ENCODE measurements at regions not wholly inside any gene's neighbourhood (a gene's known extent, or its start where the extent isn't known, plus 50 kb on each side); places are given as distances from the start of the nearest gene placed in this dataset.

- TF ChIP-seq, protein P1, sequence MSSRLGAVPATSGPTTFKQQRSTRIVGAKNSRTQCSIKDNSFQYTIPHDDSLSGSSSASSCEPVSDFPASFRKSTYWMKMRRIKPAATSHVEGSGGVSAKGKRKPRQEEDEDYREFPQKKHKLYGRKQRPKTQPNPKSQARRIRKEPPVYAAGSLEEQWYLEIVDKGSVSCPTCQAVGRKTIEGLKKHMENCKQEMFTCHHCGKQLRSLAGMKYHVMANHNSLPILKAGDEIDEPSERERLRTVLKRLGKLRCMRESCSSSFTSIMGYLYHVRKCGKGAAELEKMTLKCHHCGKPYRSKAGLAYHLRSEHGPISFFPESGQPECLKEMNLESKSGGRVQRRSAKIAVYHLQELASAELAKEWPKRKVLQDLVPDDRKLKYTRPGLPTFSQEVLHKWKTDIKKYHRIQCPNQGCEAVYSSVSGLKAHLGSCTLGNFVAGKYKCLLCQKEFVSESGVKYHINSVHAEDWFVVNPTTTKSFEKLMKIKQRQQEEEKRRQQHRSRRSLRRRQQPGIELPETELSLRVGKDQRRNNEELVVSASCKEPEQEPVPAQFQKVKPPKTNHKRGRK (tag; IDR thresholded peaks at IDR 0.05) = no peak
- TF ChIP-seq MBD2 (IDR thresholded peaks at IDR 0.05; ENCODE audit: borderline replicate concordance, low read depth) = no peak
- TF ChIP-seq, protein P2, sequence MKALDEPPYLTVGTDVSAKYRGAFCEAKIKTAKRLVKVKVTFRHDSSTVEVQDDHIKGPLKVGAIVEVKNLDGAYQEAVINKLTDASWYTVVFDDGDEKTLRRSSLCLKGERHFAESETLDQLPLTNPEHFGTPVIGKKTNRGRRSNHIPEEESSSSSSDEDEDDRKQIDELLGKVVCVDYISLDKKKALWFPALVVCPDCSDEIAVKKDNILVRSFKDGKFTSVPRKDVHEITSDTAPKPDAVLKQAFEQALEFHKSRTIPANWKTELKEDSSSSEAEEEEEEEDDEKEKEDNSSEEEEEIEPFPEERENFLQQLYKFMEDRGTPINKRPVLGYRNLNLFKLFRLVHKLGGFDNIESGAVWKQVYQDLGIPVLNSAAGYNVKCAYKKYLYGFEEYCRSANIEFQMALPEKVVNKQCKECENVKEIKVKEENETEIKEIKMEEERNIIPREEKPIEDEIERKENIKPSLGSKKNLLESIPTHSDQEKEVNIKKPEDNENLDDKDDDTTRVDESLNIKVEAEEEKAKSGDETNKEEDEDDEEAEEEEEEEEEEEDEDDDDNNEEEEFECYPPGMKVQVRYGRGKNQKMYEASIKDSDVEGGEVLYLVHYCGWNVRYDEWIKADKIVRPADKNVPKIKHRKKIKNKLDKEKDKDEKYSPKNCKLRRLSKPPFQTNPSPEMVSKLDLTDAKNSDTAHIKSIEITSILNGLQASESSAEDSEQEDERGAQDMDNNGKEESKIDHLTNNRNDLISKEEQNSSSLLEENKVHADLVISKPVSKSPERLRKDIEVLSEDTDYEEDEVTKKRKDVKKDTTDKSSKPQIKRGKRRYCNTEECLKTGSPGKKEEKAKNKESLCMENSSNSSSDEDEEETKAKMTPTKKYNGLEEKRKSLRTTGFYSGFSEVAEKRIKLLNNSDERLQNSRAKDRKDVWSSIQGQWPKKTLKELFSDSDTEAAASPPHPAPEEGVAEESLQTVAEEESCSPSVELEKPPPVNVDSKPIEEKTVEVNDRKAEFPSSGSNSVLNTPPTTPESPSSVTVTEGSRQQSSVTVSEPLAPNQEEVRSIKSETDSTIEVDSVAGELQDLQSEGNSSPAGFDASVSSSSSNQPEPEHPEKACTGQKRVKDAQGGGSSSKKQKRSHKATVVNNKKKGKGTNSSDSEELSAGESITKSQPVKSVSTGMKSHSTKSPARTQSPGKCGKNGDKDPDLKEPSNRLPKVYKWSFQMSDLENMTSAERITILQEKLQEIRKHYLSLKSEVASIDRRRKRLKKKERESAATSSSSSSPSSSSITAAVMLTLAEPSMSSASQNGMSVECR (CRISPR knock-in tag; IDR thresholded peaks at IDR 0.05) = 0 out of 2 replicates have a peak, but pooled peaks have one; percentile 26
Observed at GRCh38 chr1:227453631-227454355, 109.6 kb upstream of the ZNF678 start (continued).

DNA sequence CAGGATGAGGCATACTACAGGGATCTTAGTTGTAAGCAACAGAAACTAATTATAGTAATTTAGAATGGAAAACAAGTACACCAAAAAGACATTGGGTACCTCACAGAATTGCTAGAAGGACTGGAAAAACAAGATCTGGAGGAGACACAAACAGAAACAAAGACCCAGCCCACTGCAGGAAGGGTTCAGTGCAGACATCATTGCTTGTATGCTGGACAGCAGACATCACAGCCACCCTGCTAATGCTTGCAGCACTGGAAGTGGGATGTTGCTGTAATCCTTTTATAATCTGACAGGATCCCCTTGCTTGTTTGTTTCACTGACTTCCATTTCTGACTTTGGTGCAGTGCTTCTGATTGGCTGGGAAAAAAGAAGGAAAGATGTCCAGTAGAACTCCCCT lies 111.4 kb upstream of the ZNF678 start:
- DNase-seq (ENCODE audit: extremely low read depth in 1 of 4, low spot score in 3 of 4) = no peak
- peaks cover 26 to 33% of the 10 kb centered on the region in 2 experiments for H3K27me3 ChIP-seq (ENCODE audit: control insufficient read depth in 2 of 2, insufficient read depth in 2 of 2, low read length in 2 of 2)
- H4K20me1 ChIP-seq (replicated peaks; ENCODE audit: control insufficient read depth, insufficient read depth, low read length) = no peaks in the 10 kb centered on the region
- no peak overlapping the region for H3K4me2 ChIP-seq (ENCODE audit: insufficient read depth, low read length)
- ATAC-seq = no peak
- in situ Hi-C loops (cut with MboI) = no loop called here
- no peak overlapping the region for H2AFZ ChIP-seq (ENCODE audit: low read depth, low read length)
- intact Hi-C loops (cut with micrococcal nuclease) = loop anchor here (10.0 kb wide), 1 partner anchor 493 kb away; the partner anchor contains the start of gene WNT9A
- FAIRE-seq = no peak
- no peaks in the 10 kb centered on the region for H3K36me3 ChIP-seq (ENCODE audit: control insufficient read depth, insufficient read depth, low read length)
- no peaks in the 10 kb centered on the region for H3K79me2 ChIP-seq (ENCODE audit: control insufficient read depth, insufficient read depth, low read length)
- H3K4me1 ChIP-seq (replicated peaks in 1 of 2; ENCODE audit: control insufficient read depth in 2 of 2, insufficient read depth in 2 of 2, low read length in 2 of 2) = peaks cover 10 to 12% of the 10 kb centered on the region in 2 experiments; a peak in 4 of 5 replicates
- CTCF ChIA-PET (ENCODE audit: low intra/inter-chr PET ratio) = interaction anchor here (0.6 kb wide), 1 partner anchor 300 kb away, joined by 3 read pairs; no protein-coding TSS in a partner anchor
- H3K9me3 ChIP-seq (replicated peaks; ENCODE audit: control insufficient read depth, insufficient read depth, low read depth, low read length) = no peaks in the 10 kb centered on the region
- no peak overlapping the region for H3K27ac ChIP-seq (ENCODE audit: extremely low read depth, low read depth, low read length)
- no TSS peak for BruUV-seq (replicated peaks)
- H3K9ac ChIP-seq (ENCODE audit: insufficient read depth in 1 of 2, low read depth in 2 of 2, low read length in 2 of 2) = no peak overlapping the region
- POLR2A ChIA-PET = no interaction called here
- no peaks in the 10 kb centered on the region for H3K9me1 ChIP-seq (ENCODE audit: control insufficient read depth, insufficient read depth, low read length)
- H3K4me3 ChIP-seq = no peak overlapping the region
- TF ChIP-seq CBX3 (IDR thresholded peaks at IDR 0.05; ENCODE audit: borderline replicate concordance in 1 of 2, low read length in 2 of 2) (peak in 1 of 2 experiments; percentile 68; a peak in 1 of 3 replicates), SFPQ (IDR thresholded peaks at IDR 0.05; ENCODE audit: low read depth, low read length) (no peak), CREB3L1 (IDR thresholded peaks at IDR 0.05; ENCODE audit: borderline replicate concordance, low read depth) (no peak), TRIM28 (IDR thresholded peaks at IDR 0.05) (peak; percentile 28; the same call in 1 of the 2 replicates)
